ENCODE measurements at regions not wholly inside any gene's neighbourhood (a gene's known extent, or its start where the extent isn't known, plus 50 kb on each side); places are given as distances from the start of the nearest gene placed in this dataset.

GRCh38 chr5:145473042-145473642, 362.0 kb downstream of the PRELID2 start:
- TF ChIP-seq CTCF (IDR thresholded peaks at IDR 0.05) (no peak), POLR2A (IDR thresholded peaks at IDR 0.05) (no peak)
